ENCODE measurements at regions not wholly inside any gene's neighbourhood (a gene's known extent, or its start where the extent isn't known, plus 50 kb on each side); places are given as distances from the start of the nearest gene placed in this dataset.

DNA sequence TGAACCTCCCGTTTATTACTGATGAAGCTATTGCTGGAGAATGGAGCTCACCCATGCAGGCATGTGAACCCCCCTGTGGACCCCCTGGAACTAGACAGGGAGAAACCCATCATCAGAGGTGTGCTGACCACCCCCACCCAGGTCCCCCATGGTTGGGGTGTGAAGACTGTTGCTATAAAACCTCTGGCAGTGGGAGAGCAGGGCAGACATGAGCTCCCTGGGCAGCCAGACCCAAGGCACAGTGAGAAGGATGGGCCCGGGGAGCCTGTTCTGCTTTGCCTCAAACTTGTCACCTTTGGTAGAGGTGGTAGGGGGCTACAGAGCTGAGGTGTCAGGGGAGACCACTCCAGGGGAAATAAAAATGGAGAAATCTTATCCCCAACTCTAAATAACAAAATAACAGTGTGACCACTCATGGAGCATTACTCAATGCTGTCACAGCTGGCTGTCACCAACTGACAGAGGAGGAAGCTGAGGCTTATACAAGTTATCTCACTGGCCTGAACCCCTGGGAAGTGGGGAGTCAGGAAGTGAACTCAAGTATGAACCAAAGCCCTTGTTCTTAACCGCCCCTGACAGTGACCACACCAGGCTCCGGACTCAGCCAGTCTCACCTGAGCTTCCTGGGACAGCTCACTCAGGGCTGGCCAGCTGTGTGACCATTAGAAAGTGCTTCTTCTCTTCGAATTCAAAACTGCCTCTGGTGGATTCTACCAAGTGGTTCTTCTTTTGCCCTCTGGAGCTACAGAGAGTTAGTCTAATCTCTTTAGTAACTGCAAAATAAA, 698.8 kb downstream of the MATN1 start:
- H3K4me1 Mint-ChIP-seq = no peaks in the 10 kb centered on the region
- H3K9me3 Mint-ChIP-seq = peaks cover 4% of the 10 kb centered on the region
- peaks cover 4% of the 10 kb centered on the region for H3K9me3 ChIP-seq (ENCODE audit: control insufficient read depth, low read length)
- WGBS, 2 experiments (ENCODE audit: insufficient coverage in 1 of 2, insufficient read length in 1 of 2) = 83 to 85% methylated on average over 4 to 5 of the region's 5 CpGs
- H3K9ac ChIP-seq (ENCODE audit: extremely low read depth, low read length, poor library complexity, severe bottlenecking) = no peak overlapping the region
- H3K27me3 ChIP-seq (ENCODE audit: control insufficient read depth, insufficient read depth, low read length, poor library complexity, severe bottlenecking) = no peaks in the 10 kb centered on the region
- no peak overlapping the region for H3K27ac ChIP-seq (ENCODE audit: low read depth, low read length)
- TF ChIP-seq, protein P1, sequence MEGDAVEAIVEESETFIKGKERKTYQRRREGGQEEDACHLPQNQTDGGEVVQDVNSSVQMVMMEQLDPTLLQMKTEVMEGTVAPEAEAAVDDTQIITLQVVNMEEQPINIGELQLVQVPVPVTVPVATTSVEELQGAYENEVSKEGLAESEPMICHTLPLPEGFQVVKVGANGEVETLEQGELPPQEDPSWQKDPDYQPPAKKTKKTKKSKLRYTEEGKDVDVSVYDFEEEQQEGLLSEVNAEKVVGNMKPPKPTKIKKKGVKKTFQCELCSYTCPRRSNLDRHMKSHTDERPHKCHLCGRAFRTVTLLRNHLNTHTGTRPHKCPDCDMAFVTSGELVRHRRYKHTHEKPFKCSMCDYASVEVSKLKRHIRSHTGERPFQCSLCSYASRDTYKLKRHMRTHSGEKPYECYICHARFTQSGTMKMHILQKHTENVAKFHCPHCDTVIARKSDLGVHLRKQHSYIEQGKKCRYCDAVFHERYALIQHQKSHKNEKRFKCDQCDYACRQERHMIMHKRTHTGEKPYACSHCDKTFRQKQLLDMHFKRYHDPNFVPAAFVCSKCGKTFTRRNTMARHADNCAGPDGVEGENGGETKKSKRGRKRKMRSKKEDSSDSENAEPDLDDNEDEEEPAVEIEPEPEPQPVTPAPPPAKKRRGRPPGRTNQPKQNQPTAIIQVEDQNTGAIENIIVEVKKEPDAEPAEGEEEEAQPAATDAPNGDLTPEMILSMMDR (conservative IDR thresholded peaks at IDR 0.05) = no peak
- DNase-seq = peak; percentile 53
- H3K4me1 ChIP-seq (ENCODE audit: control insufficient read depth, insufficient read depth, low read length) = no peaks in the 10 kb centered on the region
- H3K27me3 Mint-ChIP-seq (ENCODE audit: insufficient read depth) = peaks cover 2% of the 10 kb centered on the region
- no peaks in the 10 kb centered on the region for H3K36me3 ChIP-seq (ENCODE audit: control insufficient read depth, insufficient read depth, low read length)
- no peak overlapping the region for H3K4me3 Mint-ChIP-seq
- H3K36me3 Mint-ChIP-seq (ENCODE audit: low read depth) = no peaks in the 10 kb centered on the region
- no peak overlapping the region for H3K27ac Mint-ChIP-seq
- H3K4me3 ChIP-seq (ENCODE audit: low read length) = no peak overlapping the region

DNA sequence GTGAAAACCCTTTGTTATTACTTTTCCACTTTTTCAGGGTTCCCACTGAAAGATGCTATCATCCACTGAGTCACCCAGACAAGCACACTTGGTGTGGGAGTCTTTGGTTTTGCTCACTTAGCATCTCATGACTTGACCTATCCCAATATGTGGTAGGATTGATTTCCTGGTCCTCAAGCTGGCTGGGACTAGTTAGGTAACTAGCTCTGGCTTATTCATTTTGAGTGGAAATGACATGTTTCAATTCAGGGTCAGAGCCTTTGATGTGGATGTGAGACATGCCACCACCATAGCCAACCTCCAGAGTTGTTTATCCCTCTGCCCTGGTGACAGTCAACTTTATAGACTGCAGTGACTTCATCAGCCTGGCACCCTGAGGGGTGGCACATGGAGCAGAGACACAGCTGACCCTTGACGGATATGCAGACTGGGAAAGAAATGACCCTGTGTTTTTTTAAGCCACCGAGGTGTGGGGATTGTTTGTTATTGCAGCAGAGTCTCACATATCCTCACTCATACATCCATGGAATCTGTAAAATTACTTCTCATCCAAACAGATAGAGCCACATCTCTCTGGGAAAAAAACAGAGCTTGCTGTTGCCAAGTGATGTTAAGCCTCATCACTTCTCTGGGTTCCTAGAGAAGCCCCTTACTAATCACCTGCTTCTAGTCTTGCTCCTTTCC, 699.9 kb downstream of the MATN1 start:
- no peaks in the 10 kb centered on the region for H3K27me3 ChIP-seq (ENCODE audit: control insufficient read depth, insufficient read depth, low read length, poor library complexity, severe bottlenecking)
- peaks cover 2% of the 10 kb centered on the region for H3K27me3 Mint-ChIP-seq (ENCODE audit: insufficient read depth)
- no peaks in the 10 kb centered on the region for H3K36me3 Mint-ChIP-seq (ENCODE audit: low read depth)
- H3K36me3 ChIP-seq (ENCODE audit: control insufficient read depth, insufficient read depth, low read length) = no peaks in the 10 kb centered on the region
- no peak overlapping the region for H3K27ac ChIP-seq (ENCODE audit: low read depth, low read length)
- H3K4me3 ChIP-seq (ENCODE audit: low read length) = no peak overlapping the region
- H3K4me1 Mint-ChIP-seq = no peaks in the 10 kb centered on the region
- H3K9me3 ChIP-seq (ENCODE audit: control insufficient read depth, low read length) = peaks cover 16% of the 10 kb centered on the region
- H3K4me1 ChIP-seq (ENCODE audit: control insufficient read depth, insufficient read depth, low read length) = no peaks in the 10 kb centered on the region
- H3K9me3 Mint-ChIP-seq = peaks cover 8% of the 10 kb centered on the region
- DNase-seq = no peak
- no peak overlapping the region for H3K9ac ChIP-seq (ENCODE audit: extremely low read depth, low read length, poor library complexity, severe bottlenecking)
- H3K4me3 Mint-ChIP-seq = no peak overlapping the region
- WGBS, 2 experiments (ENCODE audit: insufficient coverage in 1 of 2, insufficient read length in 1 of 2) = 87% methylated on average over 2 of the region's 2 CpGs; no CpG with 5 or more reads in 1 of the 2 experiments
- no peak overlapping the region for H3K27ac Mint-ChIP-seq
- TF ChIP-seq, protein P1 (conservative IDR thresholded peaks at IDR 0.05) = no peak

DNA sequence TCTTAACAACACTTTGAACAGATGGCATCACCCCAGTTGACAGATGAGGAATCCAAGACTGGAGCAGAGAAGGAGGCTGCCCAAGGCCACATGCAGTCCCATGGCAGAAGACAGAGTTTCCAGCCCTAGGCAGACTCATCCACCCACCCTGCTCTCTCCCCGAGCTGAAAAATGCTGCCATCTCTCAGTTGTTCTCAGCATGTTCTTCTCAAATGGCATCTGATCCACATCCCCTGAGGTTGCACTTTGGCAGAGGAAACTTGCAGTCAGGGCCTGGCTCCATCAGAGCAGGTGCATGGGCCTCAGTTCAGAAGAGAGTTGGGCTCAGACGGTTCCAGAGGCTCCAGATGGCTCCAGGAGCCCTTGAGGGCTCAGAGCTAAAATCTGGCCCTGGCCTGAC, 709.4 kb downstream of the MATN1 start:
- WGBS, 2 experiments (ENCODE audit: insufficient coverage in 1 of 2, insufficient read length in 1 of 2) = 62 to 73% methylated on average over 2 of the region's 2 CpGs
- no peaks in the 10 kb centered on the region for H3K27me3 Mint-ChIP-seq (ENCODE audit: insufficient read depth)
- no peak overlapping the region for H3K27ac ChIP-seq (ENCODE audit: low read depth, low read length)

More for the DNA sequence above, 709.4 kb downstream of the MATN1 start:
- Histone ChIP-seq H3K4me1 (ENCODE audit: control insufficient read depth, insufficient read depth, low read length) (no peaks in the 10 kb centered on the region), H3K27me3 (ENCODE audit: control insufficient read depth, insufficient read depth, low read length, poor library complexity, severe bottlenecking) (no peaks in the 10 kb centered on the region), H3K4me3 (ENCODE audit: low read length) (no peak overlapping the region), H3K9ac (ENCODE audit: extremely low read depth, low read length, poor library complexity, severe bottlenecking) (no peak overlapping the region), H3K36me3 (ENCODE audit: control insufficient read depth, insufficient read depth, low read length) (no peaks in the 10 kb centered on the region), H3K9me3 (ENCODE audit: control insufficient read depth, low read length) (peaks cover 18% of the 10 kb centered on the region)
- no peak overlapping the region for H3K4me3 Mint-ChIP-seq
- peak; percentile 22 for DNase-seq
- H3K9me3 Mint-ChIP-seq = peaks cover 27% of the 10 kb centered on the region
- no peaks in the 10 kb centered on the region for H3K36me3 Mint-ChIP-seq (ENCODE audit: low read depth)
- peaks cover 4% of the 10 kb centered on the region for H3K4me1 Mint-ChIP-seq
- TF ChIP-seq, protein P1 (conservative IDR thresholded peaks at IDR 0.05) = no peak
- no peak overlapping the region for H3K27ac Mint-ChIP-seq

Data from endodermal cell (in vitro differentiated cells).